OCI-LY3 (cell line): ENCODE measurements at regions not wholly inside any gene's neighbourhood (a gene's known extent, or its start where the extent isn't known, plus 50 kb on each side); places are given as distances from the start of the nearest gene placed in this dataset.

ENCODE experiments used
- H2AFZ ChIP-seq: fragments of 200-600, 300-600 bp; shearing (Covaris generic); 2 replicates; pipeline ENCODE4 v1.6.0; 2014; ENCODE audit warnings: antibody characterized with exemption, low read depth, low read length
- H3K27ac ChIP-seq: fragments of 200-600, 300-600 bp; sonication (generic); 2 replicates; pipeline ENCODE4 v1.5.1; 2014; ENCODE audit warnings: mild to moderate bottlenecking, low read length, moderate library complexity, mixed read lengths
- H3K27me3 ChIP-seq: fragments of 200-600, 300-600 bp; sonication (generic); 2 replicates; pipeline ENCODE4 v1.6.1; 2014; ENCODE audit warnings: low read depth, low read length, mixed read lengths
- H3K36me3 ChIP-seq: fragments of 200-600, 300-600 bp; sonication (generic); replicated peaks from 2 replicates; pipeline ENCODE3; 2014; ENCODE audit warnings: low read depth, low read length, mixed read lengths
- H3K4me1 ChIP-seq: fragments of 300-600, 200-600 bp; sonication (generic); 2 replicates; pipeline ENCODE4 v1.6.1; 2014; ENCODE audit warnings: low read length, mixed read lengths
- H3K4me2 ChIP-seq: fragments of 200-600, 300-600 bp; sonication (generic); 2 replicates; pipeline ENCODE4 v1.6.1; 2014; ENCODE audit warnings: low read length, mixed read lengths
- H3K4me3 ChIP-seq: fragments of 300-600, 200-600 bp; sonication (generic); 2 replicates; pipeline ENCODE4 v1.5.1; 2014; ENCODE audit warnings: antibody characterized with exemption, mild to moderate bottlenecking, low read length, moderate library complexity
- H3K79me2 ChIP-seq: fragments of 300-600, 200-600 bp; shearing (Covaris generic); 2 replicates; pipeline ENCODE4 v1.6.1; 2014; ENCODE audit warnings: mild to moderate bottlenecking, low read length, mixed read lengths
- H3K9ac ChIP-seq: fragments of 300-600, 200-600 bp; shearing (Covaris generic); 2 replicates; pipeline ENCODE4 v1.6.0; 2014; ENCODE audit warnings: mild to moderate bottlenecking, low read length, moderate library complexity
- H3K9me3 ChIP-seq: fragments of 200-600, 300-600 bp; shearing (Covaris generic); 2 replicates; pipeline ENCODE4 v1.6.1; 2014; ENCODE audit warnings: low read length, mixed read lengths; ENCODE audit not compliant: insufficient read depth
- H4K20me1 ChIP-seq: fragments of 200-600, 300-600 bp; sonication (generic); 2 replicates; pipeline ENCODE4 v1.6.1; 2016; ENCODE audit warnings: low read length, mixed read lengths; ENCODE audit not compliant: insufficient read depth
- EZH2phosphoT487 ChIP-seq: fragments of 200-600 bp; shearing (Covaris generic); IDR thresholded peaks from 2 replicates; pipeline ENCODE4 v1.6.1; 2018; ENCODE audit warnings: antibody characterized with exemption, mixed run types, low read depth
- TF ChIP-seq, protein P1 (sequence below): fragments of 200-600, 300-600 bp; sonication (generic); IDR thresholded peaks from 2 replicates; pipeline ENCODE4 v1.5.1; 2014; ENCODE audit warnings: antibody characterized with exemption, low read length, low read depth

DNA sequence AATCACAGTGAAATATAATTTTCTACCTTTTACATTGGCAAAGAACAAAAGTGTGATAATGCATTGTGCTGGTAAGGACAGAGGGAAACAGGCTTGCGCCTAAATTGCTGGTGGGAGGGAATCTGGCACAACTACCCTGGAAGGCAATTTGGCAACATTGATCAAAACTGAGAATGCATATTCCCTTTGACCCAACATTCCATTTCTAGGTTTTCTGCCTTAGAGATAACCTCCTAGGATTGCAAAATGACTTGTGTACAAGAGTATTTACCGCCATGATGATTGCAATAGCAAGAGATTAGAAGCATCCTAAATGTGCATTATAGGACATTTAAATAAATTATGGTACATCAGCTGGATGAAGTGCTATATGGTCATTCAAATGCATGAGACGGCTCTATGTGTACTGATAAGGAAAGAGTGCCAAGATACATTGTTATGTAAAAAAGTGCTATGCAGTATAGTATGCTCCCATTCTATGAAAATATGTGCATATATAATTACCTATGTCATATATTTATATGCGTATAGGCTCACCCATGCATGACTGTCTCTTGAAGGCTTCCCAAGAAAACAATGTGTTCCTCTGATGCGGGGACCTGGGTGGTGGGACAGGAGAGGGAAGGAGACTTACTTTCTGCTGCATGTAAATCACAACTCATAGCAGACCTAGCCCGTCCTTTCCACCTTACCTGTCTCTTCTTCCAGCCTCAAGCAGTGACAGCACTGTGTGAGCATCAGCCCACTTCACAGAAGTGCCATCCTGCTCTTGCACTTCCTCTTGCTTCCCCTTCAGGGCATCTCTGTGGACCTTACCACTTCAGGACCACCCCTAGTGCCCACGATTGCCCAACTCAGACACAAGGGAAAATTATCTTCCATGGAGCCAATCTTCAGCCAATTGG is 249.9 kb upstream of the TLE3 start:
- H4K20me1 ChIP-seq = no peaks in the 10 kb centered on the region
- H3K4me2 ChIP-seq = no peak overlapping the region
- no peak overlapping the region for H2AFZ ChIP-seq
- no peak overlapping the region for H3K4me3 ChIP-seq
- H3K9me3 ChIP-seq = no peaks in the 10 kb centered on the region
- H3K9ac ChIP-seq = no peak overlapping the region
- H3K79me2 ChIP-seq = peaks cover 3% of the 10 kb centered on the region; the same call in 1 of the 2 replicates
- TF ChIP-seq, protein P1, sequence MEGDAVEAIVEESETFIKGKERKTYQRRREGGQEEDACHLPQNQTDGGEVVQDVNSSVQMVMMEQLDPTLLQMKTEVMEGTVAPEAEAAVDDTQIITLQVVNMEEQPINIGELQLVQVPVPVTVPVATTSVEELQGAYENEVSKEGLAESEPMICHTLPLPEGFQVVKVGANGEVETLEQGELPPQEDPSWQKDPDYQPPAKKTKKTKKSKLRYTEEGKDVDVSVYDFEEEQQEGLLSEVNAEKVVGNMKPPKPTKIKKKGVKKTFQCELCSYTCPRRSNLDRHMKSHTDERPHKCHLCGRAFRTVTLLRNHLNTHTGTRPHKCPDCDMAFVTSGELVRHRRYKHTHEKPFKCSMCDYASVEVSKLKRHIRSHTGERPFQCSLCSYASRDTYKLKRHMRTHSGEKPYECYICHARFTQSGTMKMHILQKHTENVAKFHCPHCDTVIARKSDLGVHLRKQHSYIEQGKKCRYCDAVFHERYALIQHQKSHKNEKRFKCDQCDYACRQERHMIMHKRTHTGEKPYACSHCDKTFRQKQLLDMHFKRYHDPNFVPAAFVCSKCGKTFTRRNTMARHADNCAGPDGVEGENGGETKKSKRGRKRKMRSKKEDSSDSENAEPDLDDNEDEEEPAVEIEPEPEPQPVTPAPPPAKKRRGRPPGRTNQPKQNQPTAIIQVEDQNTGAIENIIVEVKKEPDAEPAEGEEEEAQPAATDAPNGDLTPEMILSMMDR = no peak
- no peak for TF ChIP-seq EZH2phosphoT487
- H3K36me3 ChIP-seq = no peaks in the 10 kb centered on the region
- H3K27me3 ChIP-seq = no peaks in the 10 kb centered on the region
- peaks cover 14% of the 10 kb centered on the region for H3K4me1 ChIP-seq
- H3K27ac ChIP-seq = no peak overlapping the region

DNA sequence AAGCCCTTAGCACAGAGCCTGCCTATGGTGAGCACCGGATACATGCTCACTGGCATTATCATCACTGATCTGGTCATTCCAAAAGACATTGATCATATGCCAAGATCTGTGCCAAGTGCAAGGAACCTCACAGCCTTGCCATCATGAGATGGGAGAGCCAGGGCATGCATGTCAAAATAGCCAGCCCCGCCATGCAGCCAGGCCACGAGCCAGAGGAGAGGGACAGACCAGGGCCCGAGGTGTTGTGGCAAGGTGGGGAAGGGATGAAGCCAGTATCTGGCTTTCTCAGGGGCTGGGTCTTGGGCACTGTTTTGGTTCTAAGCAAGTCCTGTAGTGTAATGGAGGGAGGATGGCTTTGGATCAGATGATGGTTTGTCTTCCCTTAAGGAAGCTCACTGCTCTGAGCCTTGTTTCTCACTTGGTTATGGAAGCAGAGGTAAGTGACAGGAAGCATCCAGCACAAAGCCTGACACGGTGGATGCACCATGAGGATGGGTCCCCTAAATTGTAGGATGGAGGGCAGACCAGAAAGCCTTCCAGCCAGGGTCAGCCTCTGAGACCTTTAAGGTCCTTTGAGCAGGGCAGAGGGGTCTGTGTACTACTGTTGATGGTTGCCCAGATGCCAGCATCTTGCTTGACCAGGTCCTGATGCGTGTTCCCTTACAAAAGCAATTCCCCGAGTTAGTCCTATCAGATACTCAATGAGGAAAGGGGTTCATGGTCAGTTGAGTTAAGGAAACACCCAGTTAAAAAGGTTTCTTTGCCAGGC is 247.7 kb upstream of the TLE3 start:
- Histone ChIP-seq H3K27ac (no peak overlapping the region), H3K4me2 (no peak overlapping the region), H3K79me2 (peaks cover 3% of the 10 kb centered on the region; the same call in 1 of the 2 replicates), H2AFZ (no peak overlapping the region), H4K20me1 (no peaks in the 10 kb centered on the region), H3K4me3 (no peak overlapping the region), H3K9ac (no peak overlapping the region), H3K4me1 (peaks cover 14% of the 10 kb centered on the region), H3K36me3 (no peaks in the 10 kb centered on the region), H3K9me3 (no peaks in the 10 kb centered on the region), H3K27me3 (no peaks in the 10 kb centered on the region)
- TF ChIP-seq, protein P1 = no peak
- TF ChIP-seq EZH2phosphoT487 = no peak

DNA sequence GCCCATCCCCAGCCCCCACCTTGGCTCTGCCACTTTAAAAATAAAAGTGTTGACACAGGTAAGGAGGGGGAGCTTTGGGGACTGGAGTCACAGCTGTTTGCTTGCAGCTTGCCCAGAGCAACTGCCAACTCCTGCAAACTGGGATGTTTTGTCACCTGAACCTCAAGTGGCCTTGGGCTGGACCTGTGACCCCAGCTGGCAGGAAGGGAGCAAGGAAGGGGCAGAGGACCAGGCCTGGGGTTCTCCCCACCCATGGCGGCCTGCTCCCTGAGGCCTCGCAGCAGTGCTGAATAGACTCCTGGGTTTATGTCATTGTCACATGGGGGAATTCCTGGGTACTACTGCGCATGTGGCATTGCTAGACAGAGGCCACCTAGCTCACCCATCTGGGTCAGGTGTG is 246.9 kb upstream of the TLE3 start:
- H3K79me2 ChIP-seq = no peaks in the 10 kb centered on the region; the same call in 1 of the 2 replicates
- TF ChIP-seq EZH2phosphoT487 = no peak
- TF ChIP-seq, protein P1 = no peak
- H3K4me1 ChIP-seq = peaks cover 14% of the 10 kb centered on the region
- no peaks in the 10 kb centered on the region for H3K36me3 ChIP-seq
- no peak overlapping the region for H3K4me3 ChIP-seq
- H3K27ac ChIP-seq = no peak overlapping the region
- no peaks in the 10 kb centered on the region for H4K20me1 ChIP-seq
- no peak overlapping the region for H3K4me2 ChIP-seq
- no peaks in the 10 kb centered on the region for H3K9me3 ChIP-seq
- H3K9ac ChIP-seq = no peak overlapping the region
- no peaks in the 10 kb centered on the region for H3K27me3 ChIP-seq
- H2AFZ ChIP-seq = no peak overlapping the region
